Esophagus squamous epithelium (tissue), 5 donors: ENCODE measurements at regions not wholly inside any gene's neighbourhood (a gene's known extent, or its start where the extent isn't known, plus 50 kb on each side); places are given as distances from the start of the nearest gene placed in this dataset.

Experiments used
- DNase-seq: peaks from one replicate; lab custom pipeline; 2025; lab: John Stamatoyannopoulos, UW
- H3K27ac ChIP-seq, 4 donors: fragments of 200-600 bp; sonication (generic); one replicate each; pipeline ENCODE4 v1.5.1; 2016 to 2019; ENCODE audit warnings: mild to moderate bottlenecking in 1 of 4
- H3K27me3 ChIP-seq, 4 donors: fragments of 200-600 bp; sonication (generic); 1 replicate in 3 of 4; 2 replicates in 1 of 4; pipeline versions ENCODE4 v1.5.1 to v1.6.0; 2017 to 2021; ENCODE audit warnings: antibody characterized with exemption in 1 of 4
- H3K36me3 ChIP-seq, 3 donors: fragments of 200-600 bp; sonication (generic); one replicate each; pipeline ENCODE4 v1.5.1; 2016 to 2019
- H3K4me1 ChIP-seq, 3 donors: fragments of 200-600 bp; sonication (generic); one replicate each; pipeline ENCODE4 v1.5.1; 2017 to 2019
- H3K4me3 ChIP-seq, 4 donors: fragments of 200-600 bp; sonication (generic); 1 replicate in 3 of 4; 2 replicates in 1 of 4; pipeline ENCODE4 v1.5.1; 2016 to 2019; ENCODE audit warnings: mild to moderate bottlenecking in 2 of 4, moderate library complexity in 1 of 4
- H3K9me3 ChIP-seq, 3 donors: fragments of 200-600 bp; sonication (generic); one replicate each; pipeline ENCODE4 v1.5.1; 2016 to 2019
- POLR2A ChIP-seq, 4 donors: fragments of 450-650 bp; IDR thresholded peaks; one replicate each; pipeline ENCODE4 v1.6.1; 2017; ENCODE audit warnings: antibody characterized with exemption in 4 of 4, mild to moderate bottlenecking in 4 of 4, moderate library complexity in 3 of 4
- WGBS, 2 donors: methylation state at CpG; one replicate each; pipeline ENCODE4 v1.1.5; 2018; 5-methylcytosine and 5-hydroxymethylcytosine counted together
- intact Hi-C: fragments of 100-400 bp; cut with DNase I; formaldehyde crosslinking; loops from one replicate; pipeline ENCODE4 v1.15.0; 2022
- small RNA-seq, 4 donors: library from RNA; depleted of rRNA; stranded (forward); fragments of <200 nt; gene quantifications; one replicate each; pipeline ENCODE3, GENCODE V24; 2016
- TF ChIP-seq, protein P1 (sequence below), 6 experiments: fragments of 450-650 bp in 4 of 6; fragments of 200-600 bp in 2 of 6; sonication (generic) in 2 of 6; IDR thresholded peaks; one replicate each; pipeline ENCODE4 v1.5.1; 2016 to 2019; ENCODE audit warnings: antibody characterized with exemption in 6 of 6, mild to moderate bottlenecking in 4 of 6, moderate library complexity in 4 of 6
- donor health status: DM: yes; HTN: yes; CAD: no.

GRCh38 chr1:240672132-240672811, 60.3 kb upstream of the GREM2 start:
- Histone ChIP-seq H3K36me3 (no peaks in the 10 kb centered on the region), H3K27me3 (no peaks in the 10 kb centered on the region), H3K27ac (no peak overlapping the region), H3K9me3 (peaks cover 0 to 8% (median 0%) of the 10 kb centered on the region in 3 donors), H3K4me3 (no peak overlapping the region), H3K4me1 (no peaks in the 10 kb centered on the region)
- DNase-seq = no peak
- TF ChIP-seq, protein P1, sequence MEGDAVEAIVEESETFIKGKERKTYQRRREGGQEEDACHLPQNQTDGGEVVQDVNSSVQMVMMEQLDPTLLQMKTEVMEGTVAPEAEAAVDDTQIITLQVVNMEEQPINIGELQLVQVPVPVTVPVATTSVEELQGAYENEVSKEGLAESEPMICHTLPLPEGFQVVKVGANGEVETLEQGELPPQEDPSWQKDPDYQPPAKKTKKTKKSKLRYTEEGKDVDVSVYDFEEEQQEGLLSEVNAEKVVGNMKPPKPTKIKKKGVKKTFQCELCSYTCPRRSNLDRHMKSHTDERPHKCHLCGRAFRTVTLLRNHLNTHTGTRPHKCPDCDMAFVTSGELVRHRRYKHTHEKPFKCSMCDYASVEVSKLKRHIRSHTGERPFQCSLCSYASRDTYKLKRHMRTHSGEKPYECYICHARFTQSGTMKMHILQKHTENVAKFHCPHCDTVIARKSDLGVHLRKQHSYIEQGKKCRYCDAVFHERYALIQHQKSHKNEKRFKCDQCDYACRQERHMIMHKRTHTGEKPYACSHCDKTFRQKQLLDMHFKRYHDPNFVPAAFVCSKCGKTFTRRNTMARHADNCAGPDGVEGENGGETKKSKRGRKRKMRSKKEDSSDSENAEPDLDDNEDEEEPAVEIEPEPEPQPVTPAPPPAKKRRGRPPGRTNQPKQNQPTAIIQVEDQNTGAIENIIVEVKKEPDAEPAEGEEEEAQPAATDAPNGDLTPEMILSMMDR (IDR thresholded peaks at IDR 0.05) = no peak
- TF ChIP-seq POLR2A (IDR thresholded peaks at IDR 0.05) = no peak
- intact Hi-C loops = no loop called here
- 31 to 34% methylated on average over 2 of the region's 2 CpGs for WGBS, 2 donors

GRCh38 chr1:240667351-240667750, 55.4 kb upstream of the GREM2 start:
- Histone ChIP-seq H3K4me3 (no peak overlapping the region), H3K9me3 (no peaks in the 10 kb centered on the region), H3K36me3 (no peaks in the 10 kb centered on the region), H3K4me1 (no peaks in the 10 kb centered on the region), H3K27me3 (no peaks in the 10 kb centered on the region), H3K27ac (no peak overlapping the region)
- no peak for TF ChIP-seq POLR2A (IDR thresholded peaks at IDR 0.05)
- TF ChIP-seq, protein P1 (IDR thresholded peaks at IDR 0.05) = no peak
- intact Hi-C loops = no loop called here
- no peak for DNase-seq
- 75 to 78% methylated on average over 3 of the region's 3 CpGs for WGBS, 2 donors

DNA sequence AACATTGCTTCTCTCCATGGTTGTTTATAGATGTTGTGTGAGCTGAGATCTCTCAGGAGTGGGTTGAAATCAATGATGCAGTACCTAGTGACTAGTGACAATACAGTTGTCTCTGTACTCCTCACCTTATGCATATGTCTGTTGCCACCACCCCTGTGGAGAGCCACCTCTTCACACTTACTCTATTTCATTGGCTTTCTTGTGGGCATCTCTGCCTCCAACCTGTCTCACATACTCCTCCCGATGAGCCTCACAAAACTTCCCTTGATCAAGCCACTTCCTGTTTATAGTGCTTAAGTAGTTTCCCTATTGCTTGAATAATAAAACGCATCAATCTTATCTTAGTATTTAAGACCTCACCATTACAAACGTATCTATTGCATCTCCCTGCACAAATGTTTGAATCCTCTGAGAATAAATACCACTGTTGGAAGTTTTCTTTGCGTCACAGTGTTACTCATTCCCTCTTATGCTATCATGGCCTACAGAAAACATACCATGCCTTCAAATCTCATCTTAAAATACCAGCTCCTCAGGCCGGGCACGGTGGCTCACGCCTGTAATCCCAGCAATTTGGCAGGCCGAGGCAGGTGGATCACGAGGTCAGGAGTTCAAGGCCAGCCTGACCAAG, 54.7 kb upstream of the GREM2 start:
- 62 to 70% methylated on average over 6 to 8 of the region's 9 CpGs for WGBS, 2 donors
- no peaks in the 10 kb centered on the region for H3K36me3 ChIP-seq
- no peaks in the 10 kb centered on the region for H3K4me1 ChIP-seq
- H3K4me3 ChIP-seq = no peak overlapping the region
- intact Hi-C loops = no loop called here
- TF ChIP-seq, protein P1 (IDR thresholded peaks at IDR 0.05) = no peak
- TF ChIP-seq POLR2A (IDR thresholded peaks at IDR 0.05) = no peak
- H3K27me3 ChIP-seq = no peaks in the 10 kb centered on the region
- no peaks in the 10 kb centered on the region for H3K9me3 ChIP-seq
- no peak overlapping the region for H3K27ac ChIP-seq
- DNase-seq = no peak

- H3K27me3 ChIP-seq = no peaks in the 10 kb centered on the region
- no peak overlapping the region for H3K4me3 ChIP-seq
- intact Hi-C loops = no loop called here
- H3K27ac ChIP-seq = no peak overlapping the region
- H3K9me3 ChIP-seq = peaks cover 0 to 5% (median 0%) of the 10 kb centered on the region in 3 donors
- no peak for DNase-seq
- no peaks in the 10 kb centered on the region for H3K36me3 ChIP-seq
- TF ChIP-seq, protein P1 (IDR thresholded peaks at IDR 0.05) = no peak
- no peak for TF ChIP-seq POLR2A (IDR thresholded peaks at IDR 0.05)
- WGBS, 2 donors = 73 to 82% methylated on average over 1 of the region's 1 CpG
- no peaks in the 10 kb centered on the region for H3K4me1 ChIP-seq
These were observed 51.4 kb upstream of the GREM2 start for GRCh38 chr1:240663169-240663879.

Small RNA genes lying in the stretch of these regions (small RNA-seq; reads per million reads assigned to genes)
- gene RF00019 = 0 reads per million in 4 donors
